SK-N-SH treated with all-trans-retinoic acid at 6 μM for 48 hours (cell line): ENCODE measurements at regions not wholly inside any gene's neighbourhood (a gene's known extent, or its start where the extent isn't known, plus 50 kb on each side); places are given as distances from the start of the nearest gene placed in this dataset.

Experiments used
- ESRRG ChIP-seq: fragments of 250-450 bp; sonication (Bioruptor Pico); IDR thresholded peaks from 2 replicates; pipeline ENCODE4 v1.6.1; 2021; ENCODE audit warnings: mild to moderate bottlenecking
- OSR1 ChIP-seq: fragments of 250-450 bp; sonication (Bioruptor Pico); IDR thresholded peaks from 2 replicates; pipeline ENCODE4 v1.8.0; 2022; ENCODE audit warnings: moderate library complexity, mild to moderate bottlenecking, inconsistent platforms
- RARB ChIP-seq: fragments of 250-450 bp; sonication (Bioruptor Pico); IDR thresholded peaks from 2 replicates; pipeline ENCODE4 v1.8.0; 2021; ENCODE audit warnings: mild to moderate bottlenecking, moderate library complexity
- TCF4 ChIP-seq: fragments of 250-450 bp; sonication (Bioruptor Pico); IDR thresholded peaks from 2 replicates; pipeline ENCODE4 v1.8.0; 2021; ENCODE audit warnings: mild to moderate bottlenecking, moderate library complexity, borderline replicate concordance

DNA sequence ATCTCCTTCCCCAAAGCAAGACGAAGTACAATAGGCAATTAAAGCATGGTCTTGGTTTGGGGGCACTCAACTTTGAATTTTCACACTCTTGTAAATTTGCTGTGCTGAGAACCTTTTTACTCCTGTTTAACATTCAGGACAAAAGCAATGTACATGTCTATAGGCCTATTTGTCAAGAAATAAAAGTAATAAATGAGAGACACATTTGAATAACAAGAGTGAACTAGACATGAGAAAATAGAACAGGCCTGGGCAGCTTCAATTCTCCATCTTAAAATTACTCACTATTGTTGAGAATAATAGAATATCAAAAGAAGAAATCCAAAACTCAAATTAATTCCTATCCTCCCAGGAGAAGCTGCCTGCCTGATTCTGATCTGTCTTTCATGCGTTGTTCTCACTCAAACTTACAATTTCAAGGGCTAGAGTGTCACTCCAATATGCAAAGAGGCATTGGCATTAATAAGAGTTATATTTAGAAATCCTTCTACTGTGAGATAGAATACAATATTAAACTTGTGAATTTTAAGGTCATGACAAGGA, 192.9 kb upstream of the CCNG1 start:
- TF ChIP-seq TCF4 (CRISPR knock-in tag) (no peak), OSR1 (CRISPR knock-in tag) (no peak), RARB (no peak), ESRRG (no peak)
